NB4 (cell line): ENCODE measurements at regions not wholly inside any gene's neighbourhood (a gene's known extent, or its start where the extent isn't known, plus 50 kb on each side); places are given as distances from the start of the nearest gene placed in this dataset.

ENCODE experiments used
- CTCF ChIP-seq: IDR thresholded peaks from one replicate; pipeline ENCODE4 v1.5.1; 2012; ENCODE audit warnings: low read depth, low read length
- MAX ChIP-seq: IDR thresholded peaks from 2 replicates; pipeline ENCODE4 v1.6.1; 2011; ENCODE audit warnings: low read depth, low read length
- MYC ChIP-seq: IDR thresholded peaks from 2 replicates; pipeline ENCODE4 v1.6.1; 2011; ENCODE audit warnings: low read depth, low read length
- POLR2A ChIP-seq: IDR thresholded peaks from 2 replicates; pipeline ENCODE4 v1.6.1; 2011; ENCODE audit warnings: mild to moderate bottlenecking; ENCODE audit not compliant: insufficient read length; ENCODE audit errors: extremely low read depth

- TF ChIP-seq CTCF, result peak; percentile 55
- TF ChIP-seq POLR2A, result no peak
- no peak for TF ChIP-seq MYC
- TF ChIP-seq MAX, result no peak
These were observed 64.3 kb upstream of the TRABD2B start for GRCh38 chr1:48061162-48062136.
